Renal cortical epithelial cell (primary cell): ENCODE measurements at regions not wholly inside any gene's neighbourhood (a gene's known extent, or its start where the extent isn't known, plus 50 kb on each side); places are given as distances from the start of the nearest gene placed in this dataset.
A peak's percentile ranks its signal among the peaks of the same experiment; 100 is the strongest.

ENCODE experiments used
- DNase-seq: peaks from one replicate; pipeline ENCODE4 v3.0.0-alpha.2; 2011; ENCODE audit warnings: low read depth

DNA sequence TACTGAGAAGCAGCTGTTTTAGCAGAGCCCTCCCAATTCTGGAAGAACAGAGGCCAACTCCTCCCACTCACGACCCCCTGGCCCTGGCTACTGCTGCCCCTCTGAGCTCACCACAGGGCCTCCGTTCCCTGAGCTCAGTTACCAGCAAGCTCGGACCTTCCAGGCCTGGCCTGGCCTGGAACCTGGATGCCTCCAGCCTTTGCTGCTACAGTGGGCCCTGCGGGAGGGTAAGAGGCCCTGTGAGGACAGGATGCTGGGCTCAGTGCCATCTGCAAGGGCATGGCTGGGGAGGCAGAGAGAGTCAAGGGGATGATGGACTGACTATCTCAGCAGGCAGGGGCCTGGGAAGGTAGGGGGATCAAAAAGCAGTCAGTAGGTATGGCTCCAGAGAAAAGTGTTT, 209.9 kb upstream of the NCAM1 start:
- DNase-seq = no peak

DNA sequence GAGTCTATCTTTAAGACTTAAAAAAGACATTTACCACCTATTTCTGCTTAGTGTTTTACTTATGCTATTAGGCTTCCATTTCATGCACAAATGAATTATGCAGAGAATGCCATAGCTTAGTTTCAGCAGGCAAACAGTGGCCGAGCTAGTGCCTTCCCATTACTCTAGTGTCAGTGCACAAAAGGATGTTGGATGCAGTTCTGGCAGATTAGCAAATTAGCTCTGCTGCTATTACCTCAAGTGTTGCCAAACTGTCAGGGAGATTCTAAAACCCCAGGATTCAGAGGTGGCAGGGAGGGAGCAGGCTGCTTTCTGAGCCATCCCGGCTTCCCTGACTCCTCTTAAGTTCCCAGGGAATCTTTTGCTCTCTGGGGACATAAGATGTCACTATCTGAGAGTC, 209.4 kb upstream of the NCAM1 start:
- DNase-seq = no peak

DNA sequence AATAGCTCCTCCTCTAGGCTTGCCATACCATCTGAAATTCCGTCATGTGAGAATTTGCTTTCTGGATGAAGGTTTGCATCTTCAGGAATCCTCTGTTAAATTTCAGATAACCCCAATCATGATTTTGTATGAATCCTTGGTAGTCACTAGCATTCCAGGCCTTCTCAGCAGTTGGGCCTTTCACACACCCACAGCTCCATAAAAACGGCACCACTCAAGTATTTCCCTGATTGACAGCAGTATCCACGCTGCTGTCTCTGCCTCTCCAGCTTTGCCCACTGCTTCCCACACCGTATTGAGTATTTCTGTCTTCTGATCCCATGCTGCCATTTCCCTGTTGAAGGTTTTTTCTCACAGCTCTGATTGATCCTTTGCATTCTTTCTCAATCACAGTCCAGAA, 208.7 kb upstream of the NCAM1 start:
- no peak for DNase-seq

DNA sequence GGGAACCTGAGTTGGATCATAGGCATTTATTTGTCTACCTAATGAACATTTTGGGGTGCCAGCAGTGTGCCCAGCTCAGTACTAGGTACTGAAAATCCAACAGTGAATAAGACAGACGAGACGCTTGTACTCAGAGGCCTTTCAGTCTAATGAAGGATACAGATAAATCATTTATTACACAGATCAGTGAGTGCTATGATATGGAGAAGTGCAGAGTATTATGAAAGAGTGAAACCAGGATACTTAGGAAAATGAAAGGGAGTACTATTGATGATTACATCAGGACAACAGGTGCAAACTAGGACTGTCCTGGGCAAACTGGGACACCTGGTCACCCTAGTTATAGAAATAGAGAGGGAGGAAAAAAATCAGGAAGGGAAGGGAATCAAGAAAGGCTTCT, 207.5 kb upstream of the NCAM1 start:
- DNase-seq = no peak

DNA sequence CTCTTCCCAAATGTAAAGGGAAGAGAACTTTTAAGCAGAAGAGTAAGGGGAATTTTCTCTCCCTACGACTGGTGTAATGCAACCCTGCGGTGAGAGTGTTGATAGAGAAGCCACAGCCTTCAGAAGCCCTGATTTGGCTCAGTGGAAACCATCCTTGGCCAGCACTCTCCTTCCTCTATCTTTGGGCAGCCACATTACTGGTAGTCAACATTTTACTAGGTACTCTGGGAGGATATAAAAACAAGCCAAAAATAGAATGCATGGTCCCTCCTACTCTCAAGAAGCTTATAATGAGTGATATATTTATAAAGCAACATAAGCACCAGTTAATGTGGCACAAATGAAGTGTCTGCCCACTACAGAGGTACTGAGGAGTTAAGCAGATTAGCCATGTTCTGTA, 201.8 kb upstream of the NCAM1 start:
- no peak for DNase-seq

GRCh38 chr11:112760396-112761059, 200.7 kb upstream of the NCAM1 start:
- DNase-seq = peak; percentile 26

- DNase-seq = no peak
Observed at GRCh38 chr11:112761911-112762706, 199.1 kb upstream of the NCAM1 start.

- DNase-seq = no peak
Observed at GRCh38 chr11:112762707-112763090, 198.5 kb upstream of the NCAM1 start.

DNA sequence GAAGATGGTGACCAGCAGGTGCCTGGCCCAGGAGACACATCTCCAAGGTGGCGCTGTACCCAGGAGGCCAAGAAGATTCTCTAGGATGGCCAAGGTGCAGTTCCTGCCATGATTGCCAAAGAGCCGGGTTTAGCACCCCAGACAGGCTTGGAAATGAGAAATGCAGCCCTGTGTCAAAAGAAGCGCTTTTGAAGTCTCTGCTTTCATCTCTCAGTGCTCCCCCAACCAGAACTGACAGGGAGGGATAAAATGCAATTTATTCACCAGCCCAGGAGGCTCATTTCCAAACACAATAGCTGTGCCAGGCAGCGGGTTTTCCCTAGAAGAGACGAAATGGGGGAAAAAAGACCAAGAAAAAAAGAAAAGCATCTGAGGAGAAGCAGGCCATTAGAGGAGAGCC, 195.9 kb upstream of the NCAM1 start:
- no peak for DNase-seq

DNA sequence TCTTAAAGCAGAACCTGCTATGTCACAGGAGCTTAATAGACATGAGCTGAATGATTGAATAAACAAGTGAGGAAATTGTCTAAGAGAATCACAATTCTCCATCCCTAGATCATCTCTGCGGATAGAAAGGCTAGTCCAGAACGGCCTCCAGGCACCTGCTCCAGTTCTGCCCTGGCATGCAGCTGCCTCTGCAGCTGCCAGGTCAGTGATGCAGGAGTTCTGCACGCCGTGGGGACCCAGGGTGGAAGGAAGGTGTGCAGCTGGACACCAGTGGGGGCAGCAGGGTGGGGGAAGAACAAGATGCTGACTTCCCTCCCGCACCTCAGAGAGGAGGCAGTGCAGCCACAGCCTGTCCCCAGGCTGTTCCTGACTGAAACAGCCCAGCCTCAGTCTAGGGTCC, 192.1 kb upstream of the NCAM1 start:
- DNase-seq = no peak

DNA sequence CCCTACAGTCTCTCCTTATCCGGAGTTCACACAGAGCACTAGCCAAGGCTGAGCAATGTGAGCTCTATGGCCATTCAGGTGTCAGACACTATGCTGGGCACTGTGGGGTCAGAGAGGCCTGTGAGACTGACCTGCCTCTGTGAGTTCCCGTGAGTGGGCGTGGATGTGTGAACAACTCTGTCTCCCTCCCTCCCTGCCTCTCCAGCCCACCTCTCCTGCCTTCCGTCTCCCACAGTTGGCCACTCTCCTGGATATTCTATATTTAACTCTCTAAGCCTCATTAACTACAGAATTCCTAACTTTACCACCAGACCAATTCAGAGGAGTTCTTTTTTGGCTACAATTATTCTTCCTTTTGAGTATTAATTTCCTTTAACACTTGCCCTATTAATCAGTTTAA, 191.6 kb upstream of the NCAM1 start:
- DNase-seq = no peak

- DNase-seq = no peak
Observed at GRCh38 chr11:112770033-112770432, 191.2 kb upstream of the NCAM1 start.

- DNase-seq = no peak
Observed at GRCh38 chr11:112770487-112770886, 190.7 kb upstream of the NCAM1 start.

GRCh38 chr11:112771851-112772250, 189.4 kb upstream of the NCAM1 start:
- DNase-seq = no peak

DNA sequence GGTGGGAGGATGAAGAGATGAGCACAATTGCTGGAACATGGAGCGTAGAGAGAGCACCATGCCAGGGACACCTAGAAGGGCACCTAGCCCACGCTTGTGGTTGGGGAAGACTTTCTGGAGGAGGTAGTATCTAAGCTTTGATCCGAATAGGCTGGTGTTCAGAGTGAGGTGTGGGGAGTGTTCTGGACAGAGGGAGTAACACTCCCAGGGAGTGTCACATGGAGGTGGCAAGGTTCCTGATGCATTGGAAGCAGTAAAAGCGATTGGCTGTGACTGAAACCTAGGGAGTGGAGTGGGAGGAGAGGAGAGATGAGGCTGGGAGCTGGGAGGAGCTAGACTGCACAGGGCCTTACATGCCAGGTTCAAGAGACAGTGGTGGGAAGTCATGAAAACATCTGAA, 188.0 kb upstream of the NCAM1 start:
- no peak for DNase-seq

DNA sequence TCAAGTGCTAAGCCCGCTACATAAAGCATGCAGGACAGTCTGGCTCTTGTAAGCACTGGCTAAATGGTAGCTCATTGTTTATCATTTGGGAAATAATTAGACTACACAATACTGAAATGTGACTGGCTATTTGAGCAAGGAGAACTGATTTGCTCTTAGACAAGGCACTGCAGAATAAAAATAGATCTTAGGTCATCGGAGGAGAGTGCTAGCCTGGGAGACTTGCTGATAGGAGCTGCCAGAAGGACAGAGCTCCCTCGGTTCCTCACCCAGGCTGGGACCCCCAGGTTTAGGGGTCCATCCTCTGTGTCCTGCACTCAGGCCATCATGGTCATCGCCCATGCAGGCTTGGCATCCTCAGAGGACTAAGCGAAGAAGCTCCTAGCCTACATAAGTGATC, 184.4 kb upstream of the NCAM1 start:
- DNase-seq = no peak

DNA sequence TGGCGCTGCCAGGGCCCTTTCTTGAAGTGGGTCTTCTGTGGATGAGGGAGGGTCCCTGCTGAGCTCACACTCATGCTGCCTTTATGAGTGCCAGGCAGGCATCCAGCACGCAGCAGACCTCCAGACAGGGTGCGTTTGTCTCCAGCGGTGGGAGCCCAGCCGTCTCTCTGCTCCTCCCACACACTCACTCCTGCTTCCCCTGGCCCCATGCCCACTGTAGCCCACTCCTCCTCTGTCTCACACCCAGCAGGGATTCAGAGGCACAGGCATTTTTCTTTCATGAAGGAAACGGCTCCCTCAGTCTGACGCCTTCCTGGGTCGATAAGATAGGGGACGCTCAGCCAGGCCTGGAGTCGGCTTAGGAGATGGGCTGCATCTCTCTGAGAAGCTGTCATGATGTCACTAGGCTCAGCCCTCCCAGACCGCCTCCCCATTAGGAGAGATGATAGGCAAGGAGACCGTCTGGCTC, 183.9 kb upstream of the NCAM1 start:
- DNase-seq = no peak

GRCh38 chr11:112778091-112778876, 182.9 kb upstream of the NCAM1 start:
- no peak for DNase-seq

DNA sequence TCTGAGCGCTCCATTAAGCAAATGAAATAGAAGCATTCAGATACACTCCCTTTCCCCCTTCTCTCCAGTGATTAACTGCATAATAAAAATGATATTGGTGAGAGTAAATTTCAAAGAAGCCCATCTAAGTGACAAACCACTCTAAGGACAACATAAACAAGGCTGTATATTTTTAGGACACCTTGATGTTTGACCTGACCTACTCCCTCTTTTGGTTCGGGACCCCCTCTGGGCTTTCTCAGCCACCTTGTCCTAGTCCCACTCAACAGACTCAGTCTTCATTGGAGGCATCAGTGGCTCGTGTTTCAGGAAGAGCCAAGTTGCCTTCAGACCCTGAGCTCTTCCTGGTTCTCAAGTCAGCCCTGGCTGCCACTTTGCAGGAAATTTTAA, 182.3 kb upstream of the NCAM1 start:
- no peak for DNase-seq

DNA sequence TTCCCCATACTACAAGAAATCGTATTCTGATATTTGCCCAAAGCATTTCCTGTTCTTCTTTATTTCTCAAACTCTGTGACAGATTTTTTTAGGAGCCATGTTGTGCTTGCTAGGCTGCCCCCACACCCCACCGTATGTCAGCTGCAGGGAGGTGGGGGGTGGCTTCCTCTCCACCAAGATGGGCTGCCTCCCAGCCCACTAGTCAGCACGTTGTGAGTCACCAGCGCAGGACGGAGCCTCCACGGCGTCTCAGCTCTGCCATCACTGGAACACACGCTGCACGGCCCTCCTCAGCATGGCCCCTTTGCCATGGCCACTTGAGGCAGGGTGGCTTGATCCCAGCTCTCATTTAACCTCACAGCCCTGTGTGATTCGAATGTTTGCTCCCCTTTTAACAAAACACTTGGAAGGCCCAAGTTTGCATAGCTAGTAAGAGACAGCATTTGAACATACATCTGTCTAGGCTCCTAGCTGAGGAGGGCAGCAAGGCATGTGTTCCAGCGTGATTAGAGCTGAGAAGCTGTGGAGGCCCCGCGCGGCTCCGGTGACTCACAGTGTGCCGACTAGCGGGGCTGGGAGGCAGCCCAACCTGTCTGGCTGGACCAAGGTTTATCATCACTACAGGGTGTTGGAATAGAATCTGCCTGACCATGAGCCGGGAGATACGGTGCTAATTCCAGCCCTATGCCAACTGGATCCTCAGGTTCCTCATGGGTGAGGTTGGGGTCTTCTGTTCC, 180.7 kb upstream of the NCAM1 start:
- DNase-seq = no peak

DNA sequence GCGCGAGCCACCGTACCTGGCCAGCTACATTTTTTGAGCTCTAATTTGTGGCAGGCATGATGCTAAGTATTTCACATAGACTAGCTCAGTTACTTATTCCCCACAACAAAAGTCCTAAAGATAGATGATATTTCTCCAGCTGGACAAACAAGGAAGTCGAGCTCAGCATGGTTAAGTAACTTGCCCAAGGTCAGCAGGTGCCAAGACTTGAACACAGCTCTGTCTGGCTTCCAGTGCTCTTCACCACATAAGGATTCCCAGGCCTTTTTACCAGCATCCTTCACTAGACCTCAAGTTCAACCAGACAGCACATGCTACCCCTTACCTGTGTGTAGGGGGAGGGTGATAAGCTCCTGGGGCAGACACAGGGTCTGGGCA, 177.3 kb upstream of the NCAM1 start:
- no peak for DNase-seq
